ENCODE measurements at regions not wholly inside any gene's neighbourhood (a gene's known extent, or its start where the extent isn't known, plus 50 kb on each side); places are given as distances from the start of the nearest gene placed in this dataset.

DNA sequence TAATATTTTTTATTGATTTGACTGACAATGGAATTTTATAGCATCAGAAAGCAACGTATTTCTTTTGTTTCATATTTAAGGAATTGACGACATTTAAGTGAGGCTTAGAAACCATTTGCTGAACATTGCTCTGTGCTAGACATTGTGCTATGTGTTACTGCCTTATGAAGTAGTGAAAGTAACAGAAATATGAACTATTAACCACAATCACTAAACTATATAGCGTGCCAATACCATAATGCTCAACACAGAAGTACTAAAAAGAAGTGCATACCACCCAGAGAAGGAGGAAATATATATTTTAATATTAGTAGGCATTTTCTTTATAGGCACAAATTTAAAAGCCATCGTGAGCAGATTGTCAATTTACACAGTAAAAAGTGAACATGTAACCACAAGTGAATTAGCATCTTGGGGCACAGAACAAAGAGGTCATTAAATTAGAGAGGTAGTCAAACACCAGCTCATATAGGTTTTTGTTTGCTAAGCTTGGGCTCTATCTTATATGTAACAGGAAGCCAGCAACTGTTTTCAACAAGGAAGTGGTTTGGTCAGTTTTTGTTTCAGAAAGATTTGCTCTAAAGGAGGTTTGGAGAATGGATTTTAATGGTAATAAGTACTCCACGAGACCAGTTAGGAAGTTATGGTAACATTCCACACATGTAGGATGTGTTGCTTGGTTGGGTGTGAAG is 270.7 kb downstream of the GRXCR1 start:
- FAIRE-seq, result no peak
- no TSS peak for BruUV-seq (replicated peaks)
- Histone ChIP-seq H3K27me3 (ENCODE audit: control insufficient read depth in 2 of 2, insufficient read depth in 2 of 2, low read length in 2 of 2) (no peaks in the 10 kb centered on the region), H3K4me3 (replicated peaks in 1 of 3; ENCODE audit: insufficient read depth in 1 of 3, low read depth in 1 of 3, low read length in 3 of 3) (no peak overlapping the region), H3K4me1 (ENCODE audit: control insufficient read depth, extremely low read depth, insufficient read depth, low read length) (no peaks in the 10 kb centered on the region), H3K9me3 (replicated peaks; ENCODE audit: control insufficient read depth, insufficient read depth, low read length) (peaks cover 2% of the 10 kb centered on the region), H3K36me3 (ENCODE audit: control insufficient read depth in 2 of 2, extremely low read depth in 1 of 2, insufficient read depth in 2 of 2, low read length in 2 of 2) (no peaks in the 10 kb centered on the region), H4K20me1 (replicated peaks; ENCODE audit: control insufficient read depth, extremely low read depth, insufficient read depth, low read length) (no peaks in the 10 kb centered on the region), H3K9me1 (replicated peaks; ENCODE audit: control insufficient read depth, extremely low read depth, insufficient read depth, low read length) (no peaks in the 10 kb centered on the region), H2AFZ (ENCODE audit: low read depth, low read length) (no peak overlapping the region), H3K4me2 (ENCODE audit: insufficient read depth, low read length) (no peak overlapping the region), H3K9ac (replicated peaks; ENCODE audit: extremely low read depth, insufficient read depth, low read length) (no peak overlapping the region), H3K27ac (ENCODE audit: insufficient read depth, low read depth, low read length) (no peak overlapping the region), H3K79me2 (ENCODE audit: control insufficient read depth, insufficient read depth, low read length) (no peaks in the 10 kb centered on the region)
- POLR2A ChIA-PET, result no interaction called here
- TF ChIP-seq, protein P1, sequence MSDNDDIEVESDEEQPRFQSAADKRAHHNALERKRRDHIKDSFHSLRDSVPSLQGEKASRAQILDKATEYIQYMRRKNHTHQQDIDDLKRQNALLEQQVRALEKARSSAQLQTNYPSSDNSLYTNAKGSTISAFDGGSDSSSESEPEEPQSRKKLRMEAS (IDR thresholded peaks at IDR 0.05; ENCODE audit: insufficient read depth, insufficient read length), result no peak
- TF ChIP-seq MYC (IDR thresholded peaks at IDR 0.05; ENCODE audit: low read depth, low read length), result no peak
- TF ChIP-seq JUN (IDR thresholded peaks at IDR 0.05; ENCODE audit: borderline replicate concordance, insufficient read depth, insufficient read length, low read depth), result no peak
- no peak for TF ChIP-seq FOS (IDR thresholded peaks at IDR 0.05; ENCODE audit: borderline replicate concordance, insufficient read depth, low read length)
- TF ChIP-seq POLR2A (IDR thresholded peaks at IDR 0.05; ENCODE audit: low read depth, low read length), result no peak
- dilution Hi-C loops (cut with MboI; ENCODE audit: extremely low pct_ligation_motif_present, low sequenced_read_pairs), result no loop called here
- DNase-seq (ENCODE audit: low read depth, low spot score), result no peak
- intact Hi-C loops (cut with micrococcal nuclease), result no loop called here
- CTCF ChIA-PET, result no interaction called here

DNA sequence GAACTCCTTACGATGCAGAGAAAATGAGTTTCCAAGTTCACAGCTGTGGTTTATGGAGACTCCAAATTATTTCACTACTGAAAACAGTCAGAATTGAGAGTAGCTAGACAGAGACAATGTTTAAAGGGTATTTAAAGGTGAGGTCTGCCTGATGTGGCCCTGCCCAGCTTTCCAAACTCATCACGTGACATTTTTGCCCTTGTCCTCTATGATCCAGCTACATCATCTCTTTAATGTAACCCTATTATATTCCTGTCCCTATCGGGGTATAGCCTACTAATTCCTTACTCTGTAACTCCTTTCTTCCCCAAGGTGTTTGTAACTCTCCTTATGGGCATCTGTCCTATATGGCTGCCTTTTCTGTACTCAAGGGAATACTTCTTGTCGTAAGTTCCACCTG is 297.2 kb downstream of the GRXCR1 start:
- TF ChIP-seq FOS (IDR thresholded peaks at IDR 0.05; ENCODE audit: borderline replicate concordance, insufficient read depth, low read length) (no peak), POLR2A (IDR thresholded peaks at IDR 0.05; ENCODE audit: low read depth, low read length) (no peak), GATA2 (IDR thresholded peaks at IDR 0.05; ENCODE audit: insufficient read depth, insufficient read length, low read depth, low read length) (no peak), MYC (IDR thresholded peaks at IDR 0.05; ENCODE audit: low read depth, low read length) (no peak), POLR2AphosphoS5 (IDR thresholded peaks at IDR 0.05; ENCODE audit: insufficient read depth, low read depth, low read length) (no peak), JUN (IDR thresholded peaks at IDR 0.05; ENCODE audit: borderline replicate concordance, insufficient read depth, insufficient read length, low read depth) (no peak)
- TF ChIP-seq, protein P1 (IDR thresholded peaks at IDR 0.05; ENCODE audit: insufficient read depth, insufficient read length), result no peak
- TF ChIP-seq, protein P2, sequence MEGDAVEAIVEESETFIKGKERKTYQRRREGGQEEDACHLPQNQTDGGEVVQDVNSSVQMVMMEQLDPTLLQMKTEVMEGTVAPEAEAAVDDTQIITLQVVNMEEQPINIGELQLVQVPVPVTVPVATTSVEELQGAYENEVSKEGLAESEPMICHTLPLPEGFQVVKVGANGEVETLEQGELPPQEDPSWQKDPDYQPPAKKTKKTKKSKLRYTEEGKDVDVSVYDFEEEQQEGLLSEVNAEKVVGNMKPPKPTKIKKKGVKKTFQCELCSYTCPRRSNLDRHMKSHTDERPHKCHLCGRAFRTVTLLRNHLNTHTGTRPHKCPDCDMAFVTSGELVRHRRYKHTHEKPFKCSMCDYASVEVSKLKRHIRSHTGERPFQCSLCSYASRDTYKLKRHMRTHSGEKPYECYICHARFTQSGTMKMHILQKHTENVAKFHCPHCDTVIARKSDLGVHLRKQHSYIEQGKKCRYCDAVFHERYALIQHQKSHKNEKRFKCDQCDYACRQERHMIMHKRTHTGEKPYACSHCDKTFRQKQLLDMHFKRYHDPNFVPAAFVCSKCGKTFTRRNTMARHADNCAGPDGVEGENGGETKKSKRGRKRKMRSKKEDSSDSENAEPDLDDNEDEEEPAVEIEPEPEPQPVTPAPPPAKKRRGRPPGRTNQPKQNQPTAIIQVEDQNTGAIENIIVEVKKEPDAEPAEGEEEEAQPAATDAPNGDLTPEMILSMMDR (IDR thresholded peaks at IDR 0.05; ENCODE audit: extremely low read depth in 1 of 2, insufficient read depth in 1 of 2, low read depth in 1 of 2, low read length in 2 of 2), result no peak
- H3K9ac ChIP-seq (replicated peaks; ENCODE audit: extremely low read depth, insufficient read depth, low read length), result no peak overlapping the region
- ChIA-PET POLR2A (no interaction called here), CTCF (no interaction called here)
- dilution Hi-C loops (cut with MboI; ENCODE audit: extremely low pct_ligation_motif_present, low sequenced_read_pairs) (no loop called here), intact Hi-C loops (cut with micrococcal nuclease) (no loop called here)
- H3K9me3 ChIP-seq (replicated peaks; ENCODE audit: control insufficient read depth, insufficient read depth, low read length), result peaks cover 5% of the 10 kb centered on the region
- H3K4me3 ChIP-seq (replicated peaks in 1 of 3; ENCODE audit: insufficient read depth in 1 of 3, low read depth in 1 of 3, low read length in 3 of 3), result no peak overlapping the region
- no peak overlapping the region for H3K27ac ChIP-seq (ENCODE audit: insufficient read depth, low read depth, low read length)
- FAIRE-seq, result no peak
- no peak for DNase-seq (ENCODE audit: low read depth, low spot score)
- no peaks in the 10 kb centered on the region for H3K4me1 ChIP-seq (ENCODE audit: control insufficient read depth, extremely low read depth, insufficient read depth, low read length)
- no peak overlapping the region for H3K4me2 ChIP-seq (ENCODE audit: insufficient read depth, low read length)
- no TSS peak for BruUV-seq (replicated peaks)
- H4K20me1 ChIP-seq (replicated peaks; ENCODE audit: control insufficient read depth, extremely low read depth, insufficient read depth, low read length), result no peaks in the 10 kb centered on the region
- H3K27me3 ChIP-seq (ENCODE audit: control insufficient read depth in 2 of 2, insufficient read depth in 2 of 2, low read length in 2 of 2), result no peaks in the 10 kb centered on the region
- no peaks in the 10 kb centered on the region for H3K79me2 ChIP-seq (ENCODE audit: control insufficient read depth, insufficient read depth, low read length)
- H3K36me3 ChIP-seq (ENCODE audit: control insufficient read depth in 2 of 2, extremely low read depth in 1 of 2, insufficient read depth in 2 of 2, low read length in 2 of 2), result no peaks in the 10 kb centered on the region
- no peak overlapping the region for H2AFZ ChIP-seq (ENCODE audit: low read depth, low read length)
- H3K9me1 ChIP-seq (replicated peaks; ENCODE audit: control insufficient read depth, extremely low read depth, insufficient read depth, low read length), result no peaks in the 10 kb centered on the region
